Suprapubic skin (tissue), 4 donors: ENCODE measurements at regions not wholly inside any gene's neighbourhood (a gene's known extent, or its start where the extent isn't known, plus 50 kb on each side); places are given as distances from the start of the nearest gene placed in this dataset.

Experiments
- EP300 ChIP-seq: sonication (generic); formaldehyde crosslinking; IDR thresholded peaks from one replicate; pipeline ENCODE4 v1.6.1; 2017; ENCODE audit warnings: antibody characterized with exemption
- POLR2A ChIP-seq, 2 donors: fragments of 450-650 bp; IDR thresholded peaks; one replicate each; pipeline ENCODE4 v1.6.1; 2017; ENCODE audit warnings: antibody characterized with exemption in 2 of 2, mild to moderate bottlenecking in 2 of 2, moderate library complexity in 2 of 2
- POLR2AphosphoS5 ChIP-seq, 3 donors: sonication (generic); formaldehyde crosslinking; IDR thresholded peaks; one replicate each; pipeline ENCODE4 v1.6.1; 2017; ENCODE audit warnings: antibody characterized with exemption in 3 of 3
- TF ChIP-seq, protein P1 (sequence below), 2 donors: fragments of 200-600 bp in 1 of 2; fragments of 450-650 bp in 1 of 2; sonication (generic) in 1 of 2; IDR thresholded peaks; one replicate each; pipeline ENCODE4 v1.5.1; 2016 to 2019; ENCODE audit warnings: antibody characterized with exemption in 2 of 2, mild to moderate bottlenecking in 1 of 2, moderate library complexity in 1 of 2

DNA sequence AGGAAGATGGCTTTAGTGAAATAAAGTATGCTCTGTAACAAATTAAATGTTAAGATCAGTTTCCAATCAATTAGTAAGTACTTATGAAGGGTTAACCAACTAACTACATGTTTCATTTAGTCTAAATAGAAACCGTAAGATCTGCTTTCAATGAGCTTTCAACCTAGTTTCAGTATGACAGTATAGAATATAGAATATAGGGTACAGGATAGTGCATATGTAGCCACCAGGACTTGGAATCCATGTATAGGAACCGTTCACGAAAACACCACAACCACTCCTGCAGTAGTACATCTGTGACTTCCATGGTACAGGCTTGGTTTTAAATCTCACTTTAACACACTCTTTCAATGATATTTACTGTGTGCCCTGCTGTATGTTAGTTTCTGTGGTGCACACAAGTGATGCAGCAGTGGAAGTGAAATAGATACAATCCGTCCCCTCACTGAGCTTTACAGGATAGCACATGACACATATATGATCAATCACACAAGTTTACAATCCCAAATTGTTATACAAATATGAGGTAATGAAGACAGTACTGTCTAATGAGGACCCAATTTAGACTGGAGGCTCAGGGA lies 479.7 kb upstream of the MARCKS start:
- TF ChIP-seq, protein P1, sequence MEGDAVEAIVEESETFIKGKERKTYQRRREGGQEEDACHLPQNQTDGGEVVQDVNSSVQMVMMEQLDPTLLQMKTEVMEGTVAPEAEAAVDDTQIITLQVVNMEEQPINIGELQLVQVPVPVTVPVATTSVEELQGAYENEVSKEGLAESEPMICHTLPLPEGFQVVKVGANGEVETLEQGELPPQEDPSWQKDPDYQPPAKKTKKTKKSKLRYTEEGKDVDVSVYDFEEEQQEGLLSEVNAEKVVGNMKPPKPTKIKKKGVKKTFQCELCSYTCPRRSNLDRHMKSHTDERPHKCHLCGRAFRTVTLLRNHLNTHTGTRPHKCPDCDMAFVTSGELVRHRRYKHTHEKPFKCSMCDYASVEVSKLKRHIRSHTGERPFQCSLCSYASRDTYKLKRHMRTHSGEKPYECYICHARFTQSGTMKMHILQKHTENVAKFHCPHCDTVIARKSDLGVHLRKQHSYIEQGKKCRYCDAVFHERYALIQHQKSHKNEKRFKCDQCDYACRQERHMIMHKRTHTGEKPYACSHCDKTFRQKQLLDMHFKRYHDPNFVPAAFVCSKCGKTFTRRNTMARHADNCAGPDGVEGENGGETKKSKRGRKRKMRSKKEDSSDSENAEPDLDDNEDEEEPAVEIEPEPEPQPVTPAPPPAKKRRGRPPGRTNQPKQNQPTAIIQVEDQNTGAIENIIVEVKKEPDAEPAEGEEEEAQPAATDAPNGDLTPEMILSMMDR (IDR thresholded peaks at IDR 0.05): no peak
- TF ChIP-seq POLR2AphosphoS5 (IDR thresholded peaks at IDR 0.05): no peak
- no peak for TF ChIP-seq POLR2A (IDR thresholded peaks at IDR 0.05)
- no peak for TF ChIP-seq EP300
